BJ (cell line): ENCODE measurements at regions not wholly inside any gene's neighbourhood (a gene's known extent, or its start where the extent isn't known, plus 50 kb on each side); places are given as distances from the start of the nearest gene placed in this dataset.

Source experiments
- CTCF ChIA-PET: fragments of 350-600 bp; formaldehyde crosslinking; extraction: SDS; loops from one replicate; lab custom pipeline; 2021; ENCODE audit warnings: antibody characterized with exemption, inconsistent platforms; lab: Yijun Ruan, JAX
- POLR2A ChIA-PET: fragments of 300-600 bp; sonication (Branson Sonifier 250); formaldehyde crosslinking; extraction: SDS; loops from one replicate; lab custom pipeline; 2021; ENCODE audit warnings: antibody characterized with exemption; lab: Charles Lee
- DNase-seq: peaks from one replicate; pipeline ENCODE4 v3.0.0-alpha.2; 2011; ENCODE audit warnings: low read depth
- H3K27me3 ChIP-seq: 2 replicates; pipeline ENCODE4 v1.6.0; 2011; ENCODE audit warnings: low read length; ENCODE audit not compliant: control insufficient read depth, insufficient read depth
- H3K36me3 ChIP-seq: 2 replicates; pipeline ENCODE4 v1.5.1; 2011; ENCODE audit warnings: low read length; ENCODE audit not compliant: control insufficient read depth, insufficient read depth
- H3K4me3 ChIP-seq: 2 replicates; pipeline ENCODE4 v1.5.1; 2011; ENCODE audit warnings: low read depth, mild to moderate bottlenecking, control low read depth, low read length
- TF ChIP-seq, protein P1 (sequence below): IDR thresholded peaks from 2 replicates; pipeline ENCODE4 v1.5.1; 2011; ENCODE audit warnings: low read depth, mild to moderate bottlenecking, control low read depth, inconsistent platforms, low read length, moderate library complexity; ENCODE audit not compliant: insufficient read depth

DNA sequence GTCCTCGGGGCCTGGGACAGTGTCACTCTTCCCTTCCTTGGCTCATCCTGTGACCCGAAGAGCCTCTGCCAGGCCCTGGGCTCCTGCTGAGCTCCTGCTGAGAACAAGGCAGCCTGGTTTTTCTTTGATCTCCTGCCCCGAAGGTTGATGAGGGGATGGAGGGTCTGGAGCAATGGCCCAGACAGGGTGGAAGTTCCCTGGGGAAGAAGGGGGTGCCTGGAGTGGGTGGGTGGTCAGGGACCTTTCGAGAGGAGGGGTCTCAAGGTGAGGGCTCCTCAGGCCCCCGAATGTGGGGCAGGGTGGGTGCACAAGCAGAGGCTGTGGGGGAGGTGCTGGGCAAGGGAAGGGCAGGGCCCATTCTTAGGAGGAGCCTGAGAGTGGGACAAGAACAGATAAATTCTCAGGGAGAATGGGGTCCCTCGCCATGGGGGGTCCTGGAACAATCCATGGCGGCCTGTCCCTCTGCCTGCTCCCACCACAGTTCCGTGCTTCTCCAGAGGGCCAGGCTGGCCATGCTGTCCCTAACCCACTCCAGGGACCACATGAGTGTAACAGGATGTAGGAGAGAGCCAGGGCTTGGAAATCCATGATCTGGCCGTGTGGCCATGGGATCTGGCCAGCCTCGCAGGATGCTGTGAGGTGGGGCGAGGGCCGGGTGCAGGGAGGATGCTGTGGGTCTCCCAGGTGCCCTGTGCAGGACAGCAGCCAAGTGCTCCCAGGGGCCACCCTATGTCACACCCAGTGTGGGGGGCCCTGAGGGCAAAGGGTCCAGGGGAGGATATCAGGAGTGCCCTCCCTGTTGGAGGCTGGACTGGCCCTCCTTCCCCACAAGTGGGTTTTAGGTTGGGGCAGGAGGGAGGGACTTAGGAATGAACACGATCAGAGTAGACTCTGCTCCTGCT, 128.5 kb upstream of the LPCAT1 start:
- Histone ChIP-seq H3K27me3 (peaks cover 14% of the 10 kb centered on the region), H3K4me3 (no peak overlapping the region), H3K36me3 (no peaks in the 10 kb centered on the region)
- CTCF ChIA-PET, result interaction anchor here (0.7 to 2.0 kb wide), 10 partner anchors 10 to 484 kb away, joined by 3 to 8 read pairs (median 4); no protein-coding TSS in a partner anchor
- POLR2A ChIA-PET, result no interaction called here
- TF ChIP-seq, protein P1, sequence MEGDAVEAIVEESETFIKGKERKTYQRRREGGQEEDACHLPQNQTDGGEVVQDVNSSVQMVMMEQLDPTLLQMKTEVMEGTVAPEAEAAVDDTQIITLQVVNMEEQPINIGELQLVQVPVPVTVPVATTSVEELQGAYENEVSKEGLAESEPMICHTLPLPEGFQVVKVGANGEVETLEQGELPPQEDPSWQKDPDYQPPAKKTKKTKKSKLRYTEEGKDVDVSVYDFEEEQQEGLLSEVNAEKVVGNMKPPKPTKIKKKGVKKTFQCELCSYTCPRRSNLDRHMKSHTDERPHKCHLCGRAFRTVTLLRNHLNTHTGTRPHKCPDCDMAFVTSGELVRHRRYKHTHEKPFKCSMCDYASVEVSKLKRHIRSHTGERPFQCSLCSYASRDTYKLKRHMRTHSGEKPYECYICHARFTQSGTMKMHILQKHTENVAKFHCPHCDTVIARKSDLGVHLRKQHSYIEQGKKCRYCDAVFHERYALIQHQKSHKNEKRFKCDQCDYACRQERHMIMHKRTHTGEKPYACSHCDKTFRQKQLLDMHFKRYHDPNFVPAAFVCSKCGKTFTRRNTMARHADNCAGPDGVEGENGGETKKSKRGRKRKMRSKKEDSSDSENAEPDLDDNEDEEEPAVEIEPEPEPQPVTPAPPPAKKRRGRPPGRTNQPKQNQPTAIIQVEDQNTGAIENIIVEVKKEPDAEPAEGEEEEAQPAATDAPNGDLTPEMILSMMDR, result no peak
- DNase-seq, result no peak

DNA sequence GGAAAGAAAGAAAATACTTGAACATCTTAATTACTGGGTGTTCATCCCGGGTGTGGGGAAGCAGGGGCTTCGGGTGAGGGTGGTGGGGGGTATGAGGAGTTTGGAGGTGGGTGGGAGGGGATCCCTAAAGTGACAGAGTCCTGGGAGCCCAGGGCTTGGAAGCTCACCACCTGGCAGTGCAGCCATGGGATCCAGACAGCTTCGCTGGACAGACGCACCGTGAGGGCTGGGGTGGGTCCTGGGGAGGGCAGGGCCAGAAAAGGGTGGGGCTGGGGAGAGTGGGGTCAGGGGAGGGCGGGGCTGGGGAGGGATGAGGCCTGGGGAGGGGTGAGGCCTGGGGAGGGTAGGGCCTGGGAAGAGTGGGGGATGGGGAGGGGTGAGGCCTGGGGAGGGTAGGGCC, 127.5 kb upstream of the LPCAT1 start:
- H3K4me3 ChIP-seq, result no peak overlapping the region
- H3K27me3 ChIP-seq, result peaks cover 14% of the 10 kb centered on the region
- CTCF ChIA-PET, result no interaction called here
- no peak for DNase-seq
- no peaks in the 10 kb centered on the region for H3K36me3 ChIP-seq
- TF ChIP-seq, protein P1, result no peak
- POLR2A ChIA-PET, result no interaction called here

DNA sequence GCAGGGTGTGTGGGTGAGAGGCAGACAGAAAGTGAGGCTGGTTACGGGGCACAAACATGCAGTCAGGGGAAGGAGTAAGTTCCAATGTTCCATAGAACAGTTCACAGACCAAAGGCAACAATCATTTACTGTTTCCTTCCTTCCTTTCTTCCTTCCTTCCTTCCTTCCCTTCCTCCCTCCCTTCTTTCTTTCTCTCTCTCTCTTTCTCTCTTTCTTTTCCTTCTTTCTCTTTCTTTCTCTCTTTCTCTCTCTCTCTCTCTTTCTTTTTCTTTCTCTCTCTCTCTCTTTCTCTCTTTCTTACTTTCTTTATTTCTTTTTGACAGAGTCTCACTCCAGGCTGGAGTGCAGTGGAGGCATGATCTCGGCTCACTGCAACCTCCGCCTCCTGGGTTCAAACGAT, 125.8 kb upstream of the LPCAT1 start:
- TF ChIP-seq, protein P1, result no peak
- peaks cover 12% of the 10 kb centered on the region for H3K27me3 ChIP-seq
- ChIA-PET CTCF (no interaction called here), POLR2A (no interaction called here)
- no peak overlapping the region for H3K4me3 ChIP-seq
- H3K36me3 ChIP-seq, result no peaks in the 10 kb centered on the region
- DNase-seq, result no peak

DNA sequence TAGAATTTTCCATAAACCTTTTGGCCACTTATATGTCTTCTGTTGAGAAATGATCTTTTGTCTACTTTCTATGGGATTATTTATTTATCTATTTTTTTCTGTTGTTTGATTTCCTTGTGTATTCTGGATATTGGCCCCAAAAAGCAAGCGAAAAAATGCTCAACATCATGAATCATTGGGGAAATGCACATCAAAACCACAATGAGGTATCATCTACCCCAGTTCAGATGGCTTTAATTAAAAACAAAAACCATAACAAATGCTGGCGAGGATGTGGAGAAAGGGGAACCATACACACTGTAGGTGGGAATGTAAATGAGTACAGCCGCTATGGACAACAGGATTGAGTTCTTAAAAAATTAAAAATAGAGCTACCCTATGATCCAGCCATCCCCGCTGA, 125.0 kb upstream of the LPCAT1 start:
- DNase-seq, result no peak
- TF ChIP-seq, protein P1, result no peak
- Histone ChIP-seq H3K4me3 (no peak overlapping the region), H3K27me3 (peaks cover 18% of the 10 kb centered on the region), H3K36me3 (no peaks in the 10 kb centered on the region)
- ChIA-PET CTCF (interaction anchor here (0.6 to 1.2 kb wide), 4 partner anchors 15 to 1565 kb away, joined by 3 to 4 read pairs (median 3); no protein-coding TSS in a partner anchor), POLR2A (no interaction called here)

DNA sequence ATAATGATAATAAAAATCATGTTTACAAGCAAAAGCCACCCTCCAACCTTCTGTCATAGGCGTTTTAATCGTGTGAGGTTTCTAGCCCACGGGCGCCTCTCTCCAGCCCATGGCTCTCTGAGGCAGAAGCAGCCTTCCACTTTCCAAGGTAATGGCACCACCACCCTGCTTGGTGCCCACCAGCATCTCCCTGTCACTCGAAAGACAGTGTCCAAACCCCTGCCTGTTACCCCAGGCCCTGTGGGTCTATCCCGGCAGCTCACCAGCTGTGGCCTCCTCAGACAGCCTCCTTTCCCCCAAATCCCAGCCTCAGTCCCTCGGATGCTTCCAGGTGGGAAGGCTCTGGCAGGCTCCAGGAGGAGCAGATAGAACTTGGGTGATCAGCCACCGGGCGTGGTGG, 123.8 kb upstream of the LPCAT1 start:
- Histone ChIP-seq H3K27me3 (peaks cover 15% of the 10 kb centered on the region), H3K4me3 (no peak overlapping the region), H3K36me3 (no peaks in the 10 kb centered on the region)
- TF ChIP-seq, protein P1, result no peak
- ChIA-PET POLR2A (no interaction called here), CTCF (interaction anchor here (1.2 kb wide), 1 partner anchor 480 kb away, joined by 4 read pairs; no protein-coding TSS in a partner anchor)
- no peak for DNase-seq
